ENCODE measurements at regions not wholly inside any gene's neighbourhood (a gene's known extent, or its start where the extent isn't known, plus 50 kb on each side); places are given as distances from the start of the nearest gene placed in this dataset.
A peak's percentile ranks its signal among the peaks of the same experiment; 100 is the strongest.
"Not testable (repeated sequence)": the region's sequence is repeated elsewhere in the genome, so short reads cannot be mapped to it uniquely, and the experiment has no call there.

GRCh38 chr11:42923651-42924050 is 388.1 kb upstream of the API5 start:
- H3K27ac ChIP-seq = no peak overlapping the region
- H3K4me1 ChIP-seq = no peaks in the 10 kb centered on the region
- TF ChIP-seq, protein P1, sequence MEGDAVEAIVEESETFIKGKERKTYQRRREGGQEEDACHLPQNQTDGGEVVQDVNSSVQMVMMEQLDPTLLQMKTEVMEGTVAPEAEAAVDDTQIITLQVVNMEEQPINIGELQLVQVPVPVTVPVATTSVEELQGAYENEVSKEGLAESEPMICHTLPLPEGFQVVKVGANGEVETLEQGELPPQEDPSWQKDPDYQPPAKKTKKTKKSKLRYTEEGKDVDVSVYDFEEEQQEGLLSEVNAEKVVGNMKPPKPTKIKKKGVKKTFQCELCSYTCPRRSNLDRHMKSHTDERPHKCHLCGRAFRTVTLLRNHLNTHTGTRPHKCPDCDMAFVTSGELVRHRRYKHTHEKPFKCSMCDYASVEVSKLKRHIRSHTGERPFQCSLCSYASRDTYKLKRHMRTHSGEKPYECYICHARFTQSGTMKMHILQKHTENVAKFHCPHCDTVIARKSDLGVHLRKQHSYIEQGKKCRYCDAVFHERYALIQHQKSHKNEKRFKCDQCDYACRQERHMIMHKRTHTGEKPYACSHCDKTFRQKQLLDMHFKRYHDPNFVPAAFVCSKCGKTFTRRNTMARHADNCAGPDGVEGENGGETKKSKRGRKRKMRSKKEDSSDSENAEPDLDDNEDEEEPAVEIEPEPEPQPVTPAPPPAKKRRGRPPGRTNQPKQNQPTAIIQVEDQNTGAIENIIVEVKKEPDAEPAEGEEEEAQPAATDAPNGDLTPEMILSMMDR (IDR thresholded peaks at IDR 0.05) = no peak
- TF ChIP-seq POLR2A (IDR thresholded peaks at IDR 0.05) = no peak
- TF ChIP-seq EP300 (IDR thresholded peaks at IDR 0.05) = no peak
- no peak for TF ChIP-seq POLR2AphosphoS5 (IDR thresholded peaks at IDR 0.05)
- H3K36me3 ChIP-seq = no peaks in the 10 kb centered on the region
- 44 to 65% (median 49%) methylated on average over 3 of the region's 3 CpGs for WGBS, 5 donors
- H3K9me3 ChIP-seq = peaks cover 0 to 10% (median 4%) of the 10 kb centered on the region in 4 donors
- no peak for DNase-seq
- intact Hi-C loops (cut with DNase I; ENCODE audit: low total_unique reads) = no loop called here
- no peak overlapping the region for H3K4me3 ChIP-seq
- no peaks in the 10 kb centered on the region for H3K27me3 ChIP-seq

DNA sequence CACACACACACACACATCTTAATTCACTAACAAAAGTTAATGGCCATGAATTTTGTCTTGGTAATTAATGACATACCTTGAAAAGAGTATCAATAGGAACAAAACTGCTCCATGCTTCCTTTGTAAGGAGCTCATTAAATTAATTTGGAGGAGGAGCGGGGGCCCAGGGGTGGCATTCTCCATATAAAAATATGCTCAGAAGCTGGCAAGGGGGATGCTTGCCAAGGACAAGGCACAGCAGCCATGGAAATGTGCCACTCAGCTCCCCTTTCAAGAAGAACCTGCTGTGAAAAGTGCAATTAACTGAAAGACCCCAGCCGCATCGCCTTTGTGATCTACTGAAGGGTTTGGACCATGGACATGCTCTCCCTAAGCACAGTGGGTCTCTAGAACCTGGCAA is 385.9 kb upstream of the API5 start:
- Histone ChIP-seq H3K27me3 (no peaks in the 10 kb centered on the region), H3K36me3 (no peaks in the 10 kb centered on the region), H3K9me3 (peaks cover 0 to 10% (median 0%) of the 10 kb centered on the region in 4 donors), H3K4me1 (no peaks in the 10 kb centered on the region), H3K4me3 (no peak overlapping the region), H3K27ac (no peak overlapping the region)
- intact Hi-C loops (cut with DNase I; ENCODE audit: low total_unique reads) = no loop called here
- TF ChIP-seq EP300 (IDR thresholded peaks at IDR 0.05) (no peak), POLR2AphosphoS5 (IDR thresholded peaks at IDR 0.05) (no peak), POLR2A (IDR thresholded peaks at IDR 0.05) (no peak)
- TF ChIP-seq, protein P1 (IDR thresholded peaks at IDR 0.05) = no peak
- 78 to 92% (median 91%) methylated on average over 3 of the region's 3 CpGs for WGBS, 5 donors
- DNase-seq = no peak

DNA sequence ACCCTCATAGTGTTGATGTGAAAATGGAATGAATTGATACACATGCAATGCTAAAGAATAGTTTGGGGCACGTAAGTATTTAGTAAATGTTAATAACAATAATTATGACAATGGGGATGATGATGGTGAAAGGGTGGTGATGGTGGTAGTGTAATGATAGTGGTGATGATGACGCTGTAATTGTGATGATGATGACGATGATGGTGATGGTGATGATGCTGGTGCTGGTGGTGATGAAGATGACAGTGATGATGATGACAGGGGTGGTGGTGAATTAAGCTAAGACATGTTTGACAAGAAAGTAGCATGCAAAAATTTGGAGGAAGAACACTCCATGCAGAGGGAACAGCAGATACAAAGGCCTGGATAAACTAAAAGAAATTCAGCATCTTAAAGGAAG is 364.4 kb upstream of the API5 start:
- Histone ChIP-seq H3K9me3 (peaks cover 0 to 8% (median 4%) of the 10 kb centered on the region in 4 donors), H3K27ac (no peak overlapping the region), H3K27me3 (no peaks in the 10 kb centered on the region), H3K4me1 (no peaks in the 10 kb centered on the region), H3K4me3 (no peak overlapping the region), H3K36me3 (no peaks in the 10 kb centered on the region)
- WGBS, 5 donors = 79 to 94% (median 85%) methylated on average over 3 of the region's 3 CpGs
- TF ChIP-seq EP300 (IDR thresholded peaks at IDR 0.05) (no peak), POLR2A (IDR thresholded peaks at IDR 0.05) (no peak), POLR2AphosphoS5 (IDR thresholded peaks at IDR 0.05) (no peak)
- TF ChIP-seq, protein P1 (IDR thresholded peaks at IDR 0.05) = no peak
- intact Hi-C loops (cut with DNase I; ENCODE audit: low total_unique reads) = no loop called here
- DNase-seq = no peak

GRCh38 chr11:42949738-42950376 is 361.9 kb upstream of the API5 start:
- H3K4me3 ChIP-seq; H3K9me3 ChIP-seq; intact Hi-C loops (cut with DNase I; ENCODE audit: low total_unique reads); DNase-seq; H3K4me1 ChIP-seq; H3K27ac ChIP-seq; H3K36me3 ChIP-seq; H3K27me3 ChIP-seq: not testable (repeated sequence)
- WGBS, 5 donors = 84 to 94% (median 91%) methylated on average over 13 to 30 of the region's 30 CpGs

DNA sequence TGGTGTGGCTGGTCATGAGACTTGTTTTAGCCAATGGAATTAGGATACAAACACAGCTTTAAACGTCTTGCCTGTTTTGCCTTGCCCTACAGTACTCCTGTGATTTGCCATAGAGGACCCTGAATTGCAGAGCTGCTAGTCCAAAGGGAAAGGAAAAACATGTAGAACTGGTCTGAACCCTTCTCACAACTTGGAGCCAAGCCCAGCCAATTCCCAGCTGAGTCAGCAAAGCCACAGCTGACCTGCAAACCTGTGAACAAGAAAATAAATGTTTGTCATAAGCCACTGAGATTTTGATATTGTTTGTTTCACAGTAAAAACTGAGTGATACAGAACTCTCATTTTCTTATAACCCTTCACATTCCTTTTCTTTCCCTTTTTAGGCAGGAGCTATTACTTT is 360.5 kb upstream of the API5 start:
- Histone ChIP-seq H3K36me3 (no peaks in the 10 kb centered on the region), H3K9me3 (peaks cover 0 to 8% (median 6%) of the 10 kb centered on the region in 4 donors), H3K27me3 (no peaks in the 10 kb centered on the region), H3K4me1 (no peaks in the 10 kb centered on the region), H3K4me3 (no peak overlapping the region), H3K27ac (no peak overlapping the region)
- 41 to 66% (median 60%) methylated on average over 1 of the region's 1 CpG for WGBS, 5 donors
- DNase-seq = peak in 1 of 2 donors; percentile 31
- intact Hi-C loops (cut with DNase I; ENCODE audit: low total_unique reads) = no loop called here
- TF ChIP-seq POLR2AphosphoS5 (IDR thresholded peaks at IDR 0.05) = no peak
- TF ChIP-seq, protein P1 (IDR thresholded peaks at IDR 0.05) = no peak
- TF ChIP-seq POLR2A (IDR thresholded peaks at IDR 0.05) = no peak
- no peak for TF ChIP-seq EP300 (IDR thresholded peaks at IDR 0.05)

Data from stomach (tissue), 8 donors.